Colonic mucosa (tissue), 4 donors: ENCODE measurements at regions not wholly inside any gene's neighbourhood (a gene's known extent, or its start where the extent isn't known, plus 50 kb on each side); places are given as distances from the start of the nearest gene placed in this dataset.
"Not testable (repeated sequence)": the region's sequence is repeated elsewhere in the genome, so short reads cannot be mapped to it uniquely, and the experiment has no call there.

Experiments used
- DNase-seq: peaks from one replicate; pipeline ENCODE4 v3.0.0-alpha.2; 2020
- H3K27ac ChIP-seq: fragments of 200-600 bp; one replicate; pipeline ENCODE4 v1.8.0; 2021
- H3K27me3 ChIP-seq: fragments of 200-600 bp; one replicate; pipeline ENCODE4 v1.8.0; 2021
- H3K36me3 ChIP-seq: fragments of 200-600 bp; one replicate; pipeline ENCODE4 v1.8.0; 2021
- H3K4me1 ChIP-seq: fragments of 200-600 bp; one replicate; pipeline ENCODE4 v1.8.0; 2021; ENCODE audit warnings: mild to moderate bottlenecking
- H3K4me3 ChIP-seq: fragments of 200-600 bp; one replicate; pipeline ENCODE4 v1.8.0; 2021
- H3K9ac ChIP-seq, 2 donors: one replicate each; pipeline ENCODE4 v1.7.0; 2013; ENCODE audit warnings: control low read depth in 2 of 2, low read depth in 2 of 2, low read length in 2 of 2
- H3K9me3 ChIP-seq: fragments of 200-600 bp; one replicate; pipeline ENCODE4 v1.8.0; 2021
- intact Hi-C: fragments of 100-400 bp; cut with DNase I; formaldehyde crosslinking; loops from one replicate; pipeline ENCODE4 v1.14.1; 2022
- TF ChIP-seq, protein P1 (sequence below): fragments of 200-600 bp; IDR thresholded peaks from one replicate; pipeline ENCODE4 v1.8.0; 2022; ENCODE audit warnings: antibody characterized with exemption, mild to moderate bottlenecking
- donor health status: healthy.
- donor health status: DM: no; HTN: no; CAD: no.
- donor health status: DM: no; HTN: no; CAD: no.

DNA sequence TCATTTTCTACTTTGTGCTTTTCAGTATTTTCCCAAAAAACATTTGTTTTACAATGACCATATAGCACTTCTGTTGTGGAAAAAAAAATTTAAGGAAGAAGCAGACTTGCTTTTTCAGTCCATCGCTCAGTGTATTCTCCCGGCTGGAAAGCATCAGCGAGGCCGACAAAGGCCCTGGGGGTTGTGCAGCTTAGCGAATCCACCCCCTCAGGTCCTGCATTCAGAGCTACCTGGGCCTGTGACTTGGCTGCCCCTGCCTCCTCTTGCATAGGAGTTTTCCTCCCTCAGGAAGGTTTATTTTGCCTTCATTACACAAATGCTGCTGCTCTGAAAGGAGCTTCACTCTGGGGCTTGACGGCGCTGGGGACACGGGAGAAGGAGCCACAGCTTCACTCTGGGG is 244.4 kb upstream of the MGAT5 start:
- TF ChIP-seq, protein P1, sequence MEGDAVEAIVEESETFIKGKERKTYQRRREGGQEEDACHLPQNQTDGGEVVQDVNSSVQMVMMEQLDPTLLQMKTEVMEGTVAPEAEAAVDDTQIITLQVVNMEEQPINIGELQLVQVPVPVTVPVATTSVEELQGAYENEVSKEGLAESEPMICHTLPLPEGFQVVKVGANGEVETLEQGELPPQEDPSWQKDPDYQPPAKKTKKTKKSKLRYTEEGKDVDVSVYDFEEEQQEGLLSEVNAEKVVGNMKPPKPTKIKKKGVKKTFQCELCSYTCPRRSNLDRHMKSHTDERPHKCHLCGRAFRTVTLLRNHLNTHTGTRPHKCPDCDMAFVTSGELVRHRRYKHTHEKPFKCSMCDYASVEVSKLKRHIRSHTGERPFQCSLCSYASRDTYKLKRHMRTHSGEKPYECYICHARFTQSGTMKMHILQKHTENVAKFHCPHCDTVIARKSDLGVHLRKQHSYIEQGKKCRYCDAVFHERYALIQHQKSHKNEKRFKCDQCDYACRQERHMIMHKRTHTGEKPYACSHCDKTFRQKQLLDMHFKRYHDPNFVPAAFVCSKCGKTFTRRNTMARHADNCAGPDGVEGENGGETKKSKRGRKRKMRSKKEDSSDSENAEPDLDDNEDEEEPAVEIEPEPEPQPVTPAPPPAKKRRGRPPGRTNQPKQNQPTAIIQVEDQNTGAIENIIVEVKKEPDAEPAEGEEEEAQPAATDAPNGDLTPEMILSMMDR: no peak
- H3K27me3 ChIP-seq: no peaks in the 10 kb centered on the region
- no peaks in the 10 kb centered on the region for H3K9me3 ChIP-seq
- intact Hi-C loops: no loop called here
- DNase-seq: no peak
- H3K27ac ChIP-seq: no peak overlapping the region
- no peaks in the 10 kb centered on the region for H3K36me3 ChIP-seq
- H3K9ac ChIP-seq: no peak overlapping the region
- H3K4me3 ChIP-seq: no peak overlapping the region
- H3K4me1 ChIP-seq: no peaks in the 10 kb centered on the region

DNA sequence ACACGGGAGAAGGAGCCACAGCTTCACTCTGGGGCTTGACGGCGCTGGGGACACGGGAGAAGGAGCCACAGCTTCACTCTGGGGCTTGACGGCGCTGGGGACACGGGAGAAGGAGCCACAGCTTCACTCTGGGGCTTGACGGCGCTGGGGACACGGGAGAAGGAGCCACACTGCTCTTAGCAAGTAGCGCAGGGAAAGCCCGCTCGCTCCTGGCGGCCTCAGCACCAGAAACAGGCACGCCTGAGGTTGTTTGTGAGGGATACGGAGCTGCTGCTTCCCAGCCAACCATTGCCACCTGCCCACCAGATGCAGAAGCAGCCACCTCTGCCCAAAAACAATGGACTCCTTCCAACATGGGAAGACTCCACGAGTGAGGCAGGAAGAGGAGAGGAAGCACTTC is 244.0 kb upstream of the MGAT5 start:
- H3K9me3 ChIP-seq, DNase-seq, H3K27me3 ChIP-seq, H3K9ac ChIP-seq, H3K27ac ChIP-seq, H3K4me3 ChIP-seq, H3K36me3 ChIP-seq, intact Hi-C loops, H3K4me1 ChIP-seq: not testable (repeated sequence)

DNA sequence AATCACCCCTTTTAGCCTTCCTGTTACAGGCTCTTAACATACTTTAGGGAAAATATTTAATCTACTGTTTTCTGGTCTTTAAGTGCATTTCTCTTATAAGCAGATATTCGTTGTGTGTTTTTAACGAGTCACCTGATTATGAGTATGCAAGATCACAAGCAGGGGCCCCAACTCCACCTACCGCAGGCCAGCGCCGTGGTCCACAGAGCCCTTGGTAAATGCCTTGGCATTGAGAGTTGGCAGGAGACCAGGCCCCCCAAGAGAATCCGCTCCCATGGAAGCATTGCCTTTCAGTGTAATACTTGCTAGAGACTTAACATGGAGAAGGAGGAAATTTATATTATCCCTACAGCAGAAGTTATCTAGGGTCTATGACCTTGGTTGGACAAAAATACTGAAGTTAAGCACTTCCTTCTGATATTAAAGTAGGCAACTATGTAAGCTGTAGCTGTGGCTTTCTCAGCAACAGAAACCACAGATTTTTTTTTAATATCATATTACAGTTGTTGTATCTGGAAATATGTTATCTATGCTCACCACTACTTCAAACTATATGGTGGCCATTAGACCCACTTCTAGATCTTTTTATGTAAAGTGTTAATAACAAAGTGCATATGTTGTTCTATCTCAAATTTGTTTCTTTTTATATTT is 241.8 kb upstream of the MGAT5 start:
- no peaks in the 10 kb centered on the region for H3K4me1 ChIP-seq
- H3K9ac ChIP-seq: no peak overlapping the region
- no peaks in the 10 kb centered on the region for H3K36me3 ChIP-seq
- H3K27me3 ChIP-seq: no peaks in the 10 kb centered on the region
- H3K9me3 ChIP-seq: no peaks in the 10 kb centered on the region
- no peak for DNase-seq
- no peak overlapping the region for H3K27ac ChIP-seq
- no peak overlapping the region for H3K4me3 ChIP-seq
- TF ChIP-seq, protein P1: no peak
- intact Hi-C loops: no loop called here

DNA sequence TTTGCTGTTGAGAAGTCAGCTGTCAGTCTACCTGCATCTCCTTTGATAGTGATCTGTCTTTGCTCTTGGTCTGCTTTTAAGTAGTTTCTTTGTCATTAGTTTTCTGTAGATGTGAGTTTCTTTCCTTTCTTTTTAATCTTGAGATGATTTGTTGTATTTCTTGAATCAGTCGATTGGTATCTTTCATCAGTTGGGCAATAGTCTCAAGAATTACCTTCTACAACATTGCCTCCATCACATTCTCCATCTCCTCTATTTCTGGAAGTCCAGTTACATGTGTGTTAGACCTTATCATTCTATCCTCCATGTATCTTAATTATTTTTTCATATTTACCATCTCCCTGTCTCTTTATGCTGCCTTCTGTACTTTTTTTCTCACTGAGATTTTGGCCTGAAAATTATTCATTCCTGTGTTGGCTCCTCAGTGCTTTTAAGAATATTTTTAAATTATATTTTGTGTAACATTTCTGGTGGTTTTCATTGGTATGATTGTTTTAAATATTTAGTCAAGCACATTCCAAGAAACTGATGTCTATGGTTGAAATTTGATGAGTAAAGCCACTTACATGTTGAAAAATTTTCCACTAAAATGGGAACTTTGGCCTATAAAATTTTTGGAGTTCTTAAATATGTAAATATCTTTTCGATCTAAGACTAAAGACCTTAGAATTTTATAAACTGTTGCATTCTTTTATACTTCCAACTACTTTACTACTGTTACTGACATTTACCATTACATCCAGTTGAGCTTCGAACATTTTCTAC is 239.5 kb upstream of the MGAT5 start:
- intact Hi-C loops: no loop called here
- TF ChIP-seq, protein P1: no peak
- Histone ChIP-seq H3K27me3 (no peaks in the 10 kb centered on the region), H3K9me3 (no peaks in the 10 kb centered on the region), H3K9ac (no peak overlapping the region), H3K4me1 (no peaks in the 10 kb centered on the region), H3K27ac (no peak overlapping the region), H3K36me3 (no peaks in the 10 kb centered on the region), H3K4me3 (no peak overlapping the region)
- no peak for DNase-seq

DNA sequence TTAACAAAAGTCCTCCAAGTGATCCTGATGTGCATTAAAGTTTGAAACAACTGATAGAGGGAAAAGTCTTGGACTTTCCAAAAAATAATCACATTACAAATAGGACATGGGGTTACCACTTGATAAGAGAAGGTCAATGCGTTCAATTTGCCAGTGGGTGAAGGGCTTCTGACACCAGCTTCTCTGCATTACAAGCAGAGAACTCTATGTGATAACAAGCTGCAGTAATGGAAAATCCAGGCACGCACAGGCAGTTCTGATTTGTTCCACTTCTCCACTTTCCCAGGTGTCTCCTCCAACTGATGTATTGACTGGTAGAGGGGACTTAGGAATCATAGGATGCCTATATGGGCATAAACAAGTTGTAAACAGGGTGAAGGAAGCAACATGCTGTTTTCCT is 234.0 kb upstream of the MGAT5 start:
- DNase-seq: no peak
- intact Hi-C loops: no loop called here
- H3K9ac ChIP-seq: no peak overlapping the region

More for the DNA sequence above, 234.0 kb upstream of the MGAT5 start:
- H3K27me3 ChIP-seq: no peaks in the 10 kb centered on the region
- no peak overlapping the region for H3K27ac ChIP-seq
- no peak overlapping the region for H3K4me3 ChIP-seq
- TF ChIP-seq, protein P1: no peak
- H3K36me3 ChIP-seq: no peaks in the 10 kb centered on the region
- no peaks in the 10 kb centered on the region for H3K9me3 ChIP-seq
- H3K4me1 ChIP-seq: no peaks in the 10 kb centered on the region
